H1 (cell line): ENCODE measurements at regions not wholly inside any gene's neighbourhood (a gene's known extent, or its start where the extent isn't known, plus 50 kb on each side); places are given as distances from the start of the nearest gene placed in this dataset.

Experiments
- CTCF ChIA-PET: fragments of 300-600 bp; sonication (Branson Sonifier 250); formaldehyde crosslinking; loops from one replicate; lab custom pipeline; 2021; ENCODE audit not compliant: partially characterized antibody; lab: Charles Lee
- POLR2A ChIA-PET: fragments of 300-600 bp; sonication (Branson Sonifier 250); formaldehyde crosslinking; loops from one replicate; lab custom pipeline; 2021; ENCODE audit warnings: inconsistent platforms; ENCODE audit not compliant: partially characterized antibody; lab: Charles Lee
- DNase-seq, 2 experiments: peaks; one replicate each; pipeline versions ENCODE4 v3.0.0 to v3.0.0-alpha.2; 2010 to 2022; ENCODE audit warnings: low spot score in 2 of 2, low read depth in 1 of 2, mixed read lengths in 1 of 2
- FAIRE-seq: peaks from 2 replicates; lab custom pipeline; 2011; peaks lifted over from hg19 to GRCh38; lab: Jason Lieb, UNC
- H2AFZ ChIP-seq: 2 replicates; pipeline ENCODE4 v1.8.1; 2012; ENCODE audit warnings: low read length, inconsistent platforms
- H2AK5ac ChIP-seq: 2 replicates; pipeline ENCODE4 v1.6.1; 2013; ENCODE audit warnings: low read depth, low read length
- H2BK120ac ChIP-seq: replicated peaks from 2 replicates; pipeline ENCODE3; 2013; ENCODE audit warnings: low read depth, low read length, inconsistent platforms
- H2BK12ac ChIP-seq: 2 replicates; pipeline ENCODE4 v1.6.1; 2013; ENCODE audit warnings: low read depth, low read length
- H2BK15ac ChIP-seq: 2 replicates; pipeline ENCODE4 v1.6.1; 2013; ENCODE audit warnings: low read length
- H2BK20ac ChIP-seq: 2 replicates; pipeline ENCODE4 v1.6.1; 2013; ENCODE audit warnings: low read length
- H2BK5ac ChIP-seq: 2 replicates; pipeline ENCODE4 v1.6.1; 2013; ENCODE audit warnings: low read depth, low read length
- H3K14ac ChIP-seq: 2 replicates; pipeline ENCODE4 v1.6.1; 2013; ENCODE audit warnings: inconsistent platforms; ENCODE audit not compliant: insufficient read length
- H3K18ac ChIP-seq: 2 replicates; pipeline ENCODE4 v1.6.1; 2013; ENCODE audit warnings: low read length; ENCODE audit errors: extremely low read depth
- H3K23ac ChIP-seq: 2 replicates; pipeline ENCODE4 v1.6.1; 2013; ENCODE audit warnings: inconsistent platforms; ENCODE audit not compliant: insufficient read length
- H3K23me2 ChIP-seq: 2 replicates; pipeline ENCODE4 v1.6.1; 2013; ENCODE audit warnings: low read depth, low read length
- H3K27ac ChIP-seq: 2 replicates; pipeline ENCODE4 v1.6.1; 2011; ENCODE audit warnings: low read depth, low read length, inconsistent platforms
- H3K27me3 ChIP-seq, 4 experiments: replicated peaks in 1 of 4; 1 replicate in 1 of 4; 2 replicates in 3 of 4; pipeline versions ENCODE4 v1.6.1 to v1.8.1; 2011 to 2013; ENCODE audit warnings: low read length in 3 of 4, mild to moderate bottlenecking in 3 of 4, inconsistent platforms in 2 of 4, mixed read lengths in 2 of 4, moderate library complexity in 1 of 4; ENCODE audit not compliant: control insufficient read depth in 3 of 4, insufficient read depth in 3 of 4; ENCODE audit errors: extremely low read depth in 1 of 4
- H3K36me3 ChIP-seq, 4 experiments: 2 replicates each; pipeline versions ENCODE4 v1.6.1 to v1.8.1; 2011 to 2013; ENCODE audit warnings: mild to moderate bottlenecking in 4 of 4, low read length in 3 of 4, moderate library complexity in 2 of 4, control low read depth in 1 of 4, inconsistent platforms in 1 of 4; ENCODE audit not compliant: insufficient read depth in 4 of 4, control insufficient read depth in 2 of 4
- H3K4ac ChIP-seq: replicated peaks from 2 replicates; pipeline ENCODE3; 2013; ENCODE audit warnings: low read length, low read depth, mixed read lengths, inconsistent platforms; ENCODE audit not compliant: insufficient read length
- H3K4me1 ChIP-seq, 4 experiments: replicated peaks in 1 of 4; 1 replicate in 1 of 4; 2 replicates in 3 of 4; pipeline versions ENCODE4 v1.6.1 to v1.8.1; 2011 to 2013; ENCODE audit warnings: low read length in 3 of 4, inconsistent platforms in 2 of 4, mixed read lengths in 1 of 4; ENCODE audit not compliant: insufficient read depth in 4 of 4, control insufficient read depth in 3 of 4
- H3K4me2 ChIP-seq, 2 experiments: 2 replicates each; pipeline versions ENCODE4 v1.6.1 to v1.8.1; 2011 to 2013; ENCODE audit warnings: low read depth in 2 of 2, low read length in 2 of 2, control low read depth in 1 of 2, inconsistent platforms in 1 of 2, mild to moderate bottlenecking in 1 of 2; ENCODE audit not compliant: insufficient read depth in 1 of 2
- H3K4me3 ChIP-seq, 4 experiments: fragments of 200-600, 300-600 bp in 1 of 4; sonication (generic), shearing (Covaris generic), sonication (Bioruptor Twin) in 1 of 4; 2 replicates each; pipeline versions ENCODE4 v1.5.1 to v1.8.1; 2011 to 2016; ENCODE audit warnings: low read length in 4 of 4, low read depth in 3 of 4, control low read depth in 2 of 4, inconsistent platforms in 2 of 4, mild to moderate bottlenecking in 2 of 4, mixed read lengths in 1 of 4, moderate library complexity in 1 of 4; ENCODE audit not compliant: insufficient read depth in 2 of 4; ENCODE audit errors: extremely low read depth in 1 of 4
- H3K56ac ChIP-seq: replicated peaks from 2 replicates; pipeline ENCODE3; 2013; ENCODE audit warnings: low read depth, mild to moderate bottlenecking, mixed read lengths, low read length, inconsistent platforms; ENCODE audit not compliant: insufficient read length
- H3K79me1 ChIP-seq: 2 replicates; pipeline ENCODE4 v1.6.1; 2013; ENCODE audit warnings: low read depth, low read length, control low read depth
- H3K79me2 ChIP-seq, 2 experiments: 2 replicates each; pipeline versions ENCODE4 v1.6.1 to v1.8.1; 2012 to 2013; ENCODE audit warnings: low read length in 2 of 2, mild to moderate bottlenecking in 2 of 2, inconsistent platforms in 1 of 2; ENCODE audit not compliant: insufficient read depth in 2 of 2, control insufficient read depth in 1 of 2
- H3K9ac ChIP-seq, 4 experiments: replicated peaks in 1 of 4; 1 replicate in 1 of 4; 2 replicates in 3 of 4; pipeline versions ENCODE4 v1.6.1 to v1.8.1; 2011 to 2013; ENCODE audit warnings: low read depth in 3 of 4, low read length in 3 of 4, control low read depth in 2 of 4, mild to moderate bottlenecking in 2 of 4, moderate library complexity in 2 of 4, inconsistent platforms in 1 of 4; ENCODE audit errors: extremely low read depth in 1 of 4
- H3K9me3 ChIP-seq, 2 experiments: 2 replicates each; pipeline versions ENCODE4 v1.6.1 to v1.8.1; 2012 to 2013; ENCODE audit warnings: mild to moderate bottlenecking in 2 of 2, moderate library complexity in 2 of 2, control low read depth in 1 of 2, inconsistent platforms in 1 of 2, low read depth in 1 of 2, low read length in 1 of 2, mixed read lengths in 1 of 2; ENCODE audit not compliant: insufficient read depth in 2 of 2
- H4K20me1 ChIP-seq, 2 experiments: replicated peaks in 1 of 2; 2 replicates each; pipeline versions ENCODE3 to v1.8.1; 2011 to 2013; ENCODE audit warnings: inconsistent platforms in 2 of 2, low read length in 2 of 2, mild to moderate bottlenecking in 1 of 2; ENCODE audit not compliant: insufficient read depth in 2 of 2, control insufficient read depth in 1 of 2
- H4K5ac ChIP-seq: 2 replicates; pipeline ENCODE4 v1.6.1; 2013; ENCODE audit warnings: low read length, low read depth, mixed read lengths, inconsistent platforms; ENCODE audit not compliant: insufficient read length
- H4K8ac ChIP-seq: 2 replicates; pipeline ENCODE4 v1.8.0; 2013; ENCODE audit warnings: mild to moderate bottlenecking, moderate library complexity, low read length, inconsistent platforms; ENCODE audit not compliant: insufficient read depth; ENCODE audit errors: extremely low read depth
- H4K91ac ChIP-seq: replicated peaks from 2 replicates; pipeline ENCODE3; 2013; ENCODE audit warnings: low read length, mixed read lengths, inconsistent platforms; ENCODE audit not compliant: insufficient read length
- E2F6 ChIP-seq: IDR thresholded peaks from 2 replicates; pipeline ENCODE4 v1.6.1; 2012; ENCODE audit warnings: inconsistent platforms
- RXRA ChIP-seq: IDR thresholded peaks from 2 replicates; pipeline ENCODE4 v1.6.1; 2011; ENCODE audit warnings: low read depth, mild to moderate bottlenecking, low read length, moderate library complexity; ENCODE audit not compliant: insufficient read depth
- SIN3A ChIP-seq, 2 experiments: IDR thresholded peaks in 1 of 2; conservative IDR thresholded peaks in 1 of 2; 2 replicates each; pipeline ENCODE4 v1.6.1; 2011 to 2012; ENCODE audit warnings: low read length in 2 of 2, improper control_type of control experiment in 1 of 2, low read depth in 1 of 2, mild to moderate bottlenecking in 1 of 2
- SIX5 ChIP-seq: IDR thresholded peaks from 2 replicates; pipeline ENCODE4 v1.6.1; 2011; ENCODE audit warnings: mild to moderate bottlenecking, low read depth, low read length

GRCh38 chrX:34576864-34577263 lies 80.2 kb downstream of the TMEM47 start:
- H3K79me1 ChIP-seq: no peaks in the 10 kb centered on the region
- no peaks in the 10 kb centered on the region for H3K27me3 ChIP-seq
- no peak overlapping the region for H3K4me2 ChIP-seq
- H4K8ac ChIP-seq: no peak overlapping the region
- TF ChIP-seq RXRA (no peak), SIN3A (conservative IDR thresholded peaks at IDR 0.05 in 1 of 2, IDR thresholded peaks at IDR 0.05 in 1 of 2; ENCODE audit: low read depth in 1 of 2, low read length in 2 of 2) (no peak), E2F6 (no peak), SIX5 (no peak)
- H2BK20ac ChIP-seq: no peak overlapping the region
- no peaks in the 10 kb centered on the region for H3K9me3 ChIP-seq
- H4K5ac ChIP-seq: no peak overlapping the region
- H3K18ac ChIP-seq: no peak overlapping the region; the same call in 1 of the 2 replicates
- H3K23me2 ChIP-seq: no peaks in the 10 kb centered on the region
- ChIA-PET POLR2A (no interaction called here), CTCF (interaction anchor here (0.6 to 2.3 kb wide), 5 partner anchors 24 to 531 kb away, joined by 3 to 9 read pairs (median 3); no protein-coding TSS in a partner anchor)
- DNase-seq: no peak
- no peaks in the 10 kb centered on the region for H3K36me3 ChIP-seq
- H2BK5ac ChIP-seq: peak overlapping the region; percentile 44; the same call in 1 of the 2 replicates
- H2BK120ac ChIP-seq: no peak overlapping the region
- no peak overlapping the region for H3K14ac ChIP-seq
- no peak overlapping the region for H3K4ac ChIP-seq
- no peaks in the 10 kb centered on the region for H4K20me1 ChIP-seq
- H3K23ac ChIP-seq: no peak overlapping the region
- no peak overlapping the region for H2BK15ac ChIP-seq
- 0 out of 7 replicates have a peak, but pooled peaks cover 0 to 3% (median 0%) of the 10 kb centered on the region in 4 experiments for H3K4me1 ChIP-seq
- no peak overlapping the region for H3K27ac ChIP-seq
- H3K4me3 ChIP-seq: no peak overlapping the region
- no peak overlapping the region for H4K91ac ChIP-seq
- H2AFZ ChIP-seq: no peak overlapping the region
- no peak overlapping the region for H3K56ac ChIP-seq
- no peak overlapping the region for H3K9ac ChIP-seq
- FAIRE-seq: no peak
- H2BK12ac ChIP-seq: no peak overlapping the region
- no peak overlapping the region for H2AK5ac ChIP-seq
- H3K79me2 ChIP-seq: no peaks in the 10 kb centered on the region
